MG63 (cell line): ENCODE measurements at regions not wholly inside any gene's neighbourhood (a gene's known extent, or its start where the extent isn't known, plus 50 kb on each side); places are given as distances from the start of the nearest gene placed in this dataset.
A peak's percentile ranks its signal among the peaks of the same experiment; 100 is the strongest.

Experiments used
- DNase-seq: peaks from one replicate; pipeline ENCODE4 v3.0.0-alpha.2; 2020
- H3K27me3 ChIP-seq: fragments of 250-450 bp; sonication (Bioruptor Pico); 2 replicates; pipeline ENCODE4 v1.5.1; 2020; ENCODE audit warnings: mild to moderate bottlenecking, moderate library complexity
- H3K36me3 ChIP-seq: fragments of 250-450 bp; sonication (Bioruptor Pico); 2 replicates; pipeline ENCODE4 v1.5.1; 2020; ENCODE audit warnings: mild to moderate bottlenecking, moderate library complexity
- H3K4me3 ChIP-seq: fragments of 250-450 bp; sonication (Bioruptor Pico); 2 replicates; pipeline ENCODE4 v1.5.1; 2020; ENCODE audit warnings: mild to moderate bottlenecking, moderate library complexity
- H3K9me3 ChIP-seq: fragments of 250-450 bp; sonication (Bioruptor Pico); 2 replicates; pipeline ENCODE4 v1.5.1; 2020; ENCODE audit warnings: mild to moderate bottlenecking, moderate library complexity

- Histone ChIP-seq H3K27me3 (no peaks in the 10 kb centered on the region), H3K36me3 (no peaks in the 10 kb centered on the region), H3K9me3 (no peaks in the 10 kb centered on the region), H3K4me3 (no peak overlapping the region)
- peak; percentile 28 for DNase-seq
Measured at GRCh38 chr3:74756674-74757073, 142.2 kb upstream of the CNTN3 start.

GRCh38 chr3:74752290-74752689 is 137.8 kb upstream of the CNTN3 start:
- Histone ChIP-seq H3K27me3 (no peaks in the 10 kb centered on the region), H3K4me3 (no peak overlapping the region), H3K36me3 (no peaks in the 10 kb centered on the region), H3K9me3 (no peaks in the 10 kb centered on the region)
- DNase-seq = no peak

- no peak overlapping the region for H3K4me3 ChIP-seq
- no peak for DNase-seq
- no peaks in the 10 kb centered on the region for H3K36me3 ChIP-seq
- no peaks in the 10 kb centered on the region for H3K9me3 ChIP-seq
- H3K27me3 ChIP-seq = no peaks in the 10 kb centered on the region
Measured at GRCh38 chr3:74751775-74752174, 137.3 kb upstream of the CNTN3 start.

- no peak for DNase-seq
- H3K9me3 ChIP-seq = no peaks in the 10 kb centered on the region
- H3K4me3 ChIP-seq = no peak overlapping the region
- H3K36me3 ChIP-seq = no peaks in the 10 kb centered on the region
- no peaks in the 10 kb centered on the region for H3K27me3 ChIP-seq
Measured at GRCh38 chr3:74750901-74751300, 136.4 kb upstream of the CNTN3 start.

DNA sequence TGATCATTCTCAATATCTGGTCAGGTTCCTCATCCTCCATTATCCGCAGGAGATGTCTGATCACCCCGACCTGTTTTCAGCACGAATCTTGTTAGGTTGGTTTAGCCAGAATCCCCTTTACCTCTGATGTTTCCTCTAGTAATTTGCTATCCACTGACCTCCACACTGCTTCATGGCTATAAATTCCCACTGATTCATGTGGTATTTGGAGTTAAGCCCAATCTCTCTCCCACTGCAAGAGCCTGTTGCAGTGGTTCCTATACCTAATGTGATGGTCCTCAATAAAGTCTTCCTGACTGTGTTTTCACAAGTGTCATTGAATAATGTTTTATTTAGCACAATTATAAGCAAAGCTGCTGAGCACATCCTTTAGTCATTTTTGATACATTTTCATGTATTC is 124.8 kb upstream of the CNTN3 start:
- no peaks in the 10 kb centered on the region for H3K9me3 ChIP-seq
- no peaks in the 10 kb centered on the region for H3K27me3 ChIP-seq
- DNase-seq = no peak
- no peak overlapping the region for H3K4me3 ChIP-seq
- no peaks in the 10 kb centered on the region for H3K36me3 ChIP-seq

DNA sequence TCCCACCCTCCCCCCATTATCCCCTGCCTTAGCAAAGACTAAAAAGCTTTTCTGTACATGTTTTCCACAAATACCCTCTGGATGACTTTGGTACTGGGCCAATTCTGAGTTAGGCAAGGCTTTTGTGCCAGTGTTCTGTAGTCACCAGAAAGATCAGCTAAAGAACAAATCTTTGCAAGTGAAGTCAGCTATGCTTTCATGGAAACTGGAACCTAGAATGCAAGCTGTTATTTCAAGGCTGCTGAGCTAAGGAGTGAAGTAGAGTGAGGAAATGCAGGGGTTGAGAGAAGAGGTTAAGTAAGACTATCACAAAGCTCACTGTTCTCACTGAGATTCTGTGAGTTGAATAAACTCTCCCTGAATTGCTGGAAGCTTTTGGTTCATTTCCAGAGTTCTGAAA is 107.8 kb upstream of the CNTN3 start:
- no peaks in the 10 kb centered on the region for H3K9me3 ChIP-seq
- DNase-seq = no peak
- no peaks in the 10 kb centered on the region for H3K36me3 ChIP-seq
- no peak overlapping the region for H3K4me3 ChIP-seq
- no peaks in the 10 kb centered on the region for H3K27me3 ChIP-seq

DNA sequence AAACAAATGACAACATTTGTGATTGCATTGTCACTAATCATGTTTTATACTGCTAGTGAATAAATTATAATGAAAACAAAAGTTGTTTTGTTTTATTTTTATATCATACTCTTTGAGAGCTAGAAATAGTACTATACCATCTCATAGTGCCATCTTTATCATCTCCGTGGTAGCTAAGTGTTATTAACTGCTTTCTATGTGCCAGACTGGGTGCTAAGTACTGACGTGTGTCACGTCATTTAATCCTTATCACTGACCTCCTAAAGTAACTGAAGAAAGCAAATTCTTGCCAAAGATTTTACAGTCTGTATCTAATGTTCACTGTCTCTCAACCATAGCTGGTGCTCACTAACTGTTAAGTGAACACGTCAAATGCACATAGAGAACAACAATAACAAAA is 99.5 kb upstream of the CNTN3 start:
- no peak for DNase-seq
- H3K27me3 ChIP-seq = no peaks in the 10 kb centered on the region
- H3K9me3 ChIP-seq = no peaks in the 10 kb centered on the region
- no peaks in the 10 kb centered on the region for H3K36me3 ChIP-seq
- no peak overlapping the region for H3K4me3 ChIP-seq

DNA sequence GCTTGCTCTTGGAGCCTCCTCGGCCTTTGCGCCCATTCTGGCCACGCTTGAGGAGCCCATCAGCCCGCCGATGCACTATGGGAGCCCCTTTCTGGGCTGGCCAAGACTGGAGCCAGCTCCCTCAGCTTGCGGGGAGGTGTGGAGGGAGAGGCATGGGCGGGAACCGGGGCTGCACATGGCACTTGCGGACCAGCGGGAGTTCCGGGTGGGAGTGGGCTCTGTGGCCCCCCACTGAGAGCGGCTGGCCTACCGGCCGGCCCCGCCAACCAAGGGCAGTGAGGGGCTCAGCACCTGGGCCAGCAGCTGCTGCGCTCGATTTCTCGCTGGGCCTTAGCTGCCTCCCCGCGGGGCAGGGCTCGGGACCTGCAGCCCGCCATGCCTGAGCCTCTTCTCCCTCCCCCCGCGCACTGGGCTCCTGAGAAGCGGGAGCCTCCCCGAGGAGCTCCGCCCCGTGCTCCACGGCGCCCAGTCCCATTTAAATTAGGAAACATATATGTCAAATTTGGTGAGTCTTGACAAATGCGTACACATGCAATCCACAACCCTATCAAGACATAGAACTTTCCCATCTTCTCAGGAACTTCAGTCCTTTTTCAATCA is 97.6 kb upstream of the CNTN3 start:
- DNase-seq = no peak
- H3K27me3 ChIP-seq = no peaks in the 10 kb centered on the region
- no peaks in the 10 kb centered on the region for H3K9me3 ChIP-seq
- no peaks in the 10 kb centered on the region for H3K36me3 ChIP-seq
- H3K4me3 ChIP-seq = no peak overlapping the region

GRCh38 chr3:74709951-74710350 is 95.5 kb upstream of the CNTN3 start:
- H3K9me3 ChIP-seq = no peaks in the 10 kb centered on the region
- H3K27me3 ChIP-seq = no peaks in the 10 kb centered on the region
- no peak for DNase-seq

DNA sequence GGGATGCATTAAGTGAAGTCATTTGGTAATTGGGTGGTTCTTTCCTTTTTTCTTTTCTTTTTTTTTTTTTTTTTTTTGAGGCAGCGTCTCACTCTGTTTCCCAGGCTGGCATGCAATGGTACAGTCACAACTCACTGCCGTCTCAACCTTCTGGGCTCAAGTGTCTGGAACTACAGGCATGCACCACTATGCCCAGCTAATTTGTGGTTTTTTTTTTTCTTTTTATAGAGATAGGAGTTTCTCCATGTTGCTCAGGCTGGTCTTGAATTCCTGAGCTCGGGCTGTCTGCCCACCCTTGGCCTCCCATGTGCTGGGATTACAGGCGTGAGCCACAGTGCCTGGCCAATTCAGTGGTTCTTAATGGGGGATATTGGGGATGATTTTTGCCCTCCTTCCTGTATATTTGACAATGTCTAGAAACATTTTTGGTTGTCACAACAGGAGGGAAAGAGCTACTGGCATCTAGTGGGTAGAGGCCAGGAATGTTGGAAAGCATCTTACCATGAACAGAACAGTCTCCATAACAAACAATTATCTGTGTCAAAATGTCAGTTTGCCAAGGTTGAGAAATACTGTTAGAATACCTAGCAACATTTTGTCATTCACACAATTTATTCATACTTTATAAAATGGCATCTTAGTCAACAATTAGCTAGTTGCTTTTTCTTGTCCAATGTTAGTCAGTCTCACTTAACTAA is 79.4 kb upstream of the CNTN3 start:
- H3K27me3 ChIP-seq = no peaks in the 10 kb centered on the region
- no peak overlapping the region for H3K4me3 ChIP-seq
- DNase-seq = peak; percentile 62
- no peaks in the 10 kb centered on the region for H3K9me3 ChIP-seq
- H3K36me3 ChIP-seq = no peaks in the 10 kb centered on the region

More at GRCh38 chr3:74709951-74710350, 95.5 kb upstream of the CNTN3 start:
- Histone ChIP-seq H3K4me3 (no peak overlapping the region), H3K36me3 (no peaks in the 10 kb centered on the region)

- H3K4me3 ChIP-seq = no peak overlapping the region
- H3K9me3 ChIP-seq = no peaks in the 10 kb centered on the region
- H3K36me3 ChIP-seq = no peaks in the 10 kb centered on the region
- H3K27me3 ChIP-seq = no peaks in the 10 kb centered on the region
- no peak for DNase-seq
Measured at GRCh38 chr3:74693251-74693650, 78.8 kb upstream of the CNTN3 start.

- Histone ChIP-seq H3K9me3 (no peaks in the 10 kb centered on the region), H3K36me3 (no peaks in the 10 kb centered on the region), H3K27me3 (no peaks in the 10 kb centered on the region), H3K4me3 (no peak overlapping the region)
- DNase-seq = no peak
Measured at GRCh38 chr3:74691946-74692345, 77.5 kb upstream of the CNTN3 start.

GRCh38 chr3:74673326-74673725 is 58.9 kb upstream of the CNTN3 start:
- Histone ChIP-seq H3K36me3 (no peaks in the 10 kb centered on the region), H3K9me3 (no peaks in the 10 kb centered on the region), H3K27me3 (no peaks in the 10 kb centered on the region), H3K4me3 (no peak overlapping the region)
- no peak for DNase-seq

DNA sequence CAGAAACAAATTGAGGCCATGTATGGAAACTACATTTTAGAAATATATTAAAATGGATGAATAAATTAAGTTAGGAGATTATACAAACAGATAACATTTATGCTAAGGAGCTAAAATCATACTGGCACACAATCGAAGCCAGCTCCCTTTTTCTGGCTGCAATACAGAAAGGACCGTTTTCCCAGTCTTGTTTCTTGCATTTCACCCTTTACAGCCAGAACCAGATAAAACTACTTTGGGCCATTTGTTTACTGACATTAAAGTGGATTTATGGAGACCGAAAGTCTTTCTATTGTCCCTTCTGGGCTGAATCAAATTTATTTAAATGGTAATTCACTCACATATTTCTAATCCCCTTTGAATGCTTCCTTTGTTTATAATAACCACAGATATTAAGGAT is 50.1 kb upstream of the CNTN3 start:
- DNase-seq = no peak
- no peak overlapping the region for H3K4me3 ChIP-seq
- no peaks in the 10 kb centered on the region for H3K9me3 ChIP-seq
- no peaks in the 10 kb centered on the region for H3K27me3 ChIP-seq
- no peaks in the 10 kb centered on the region for H3K36me3 ChIP-seq
